HepG2 (cell line): ENCODE measurements at regions not wholly inside any gene's neighbourhood (a gene's known extent, or its start where the extent isn't known, plus 50 kb on each side); places are given as distances from the start of the nearest gene placed in this dataset.

Experiments used
- AFF4 ChIP-seq: sonication (generic); formaldehyde crosslinking; IDR thresholded peaks from 2 replicates; pipeline ENCODE4 v1.4.0; 2020; ENCODE audit warnings: missing genetic modification reagents
- CBX2 ChIP-seq, 2 experiments: fragments of 200-600 bp in 1 of 2; sonication (generic); formaldehyde crosslinking in 1 of 2; IDR thresholded peaks; 2 replicates each; pipeline versions ENCODE4 v1.7.0 to v1.8.1; 2018 to 2022; ENCODE audit warnings: low read depth in 2 of 2, low read length in 1 of 2, mild to moderate bottlenecking in 1 of 2, missing genetic modification reagents in 1 of 2
- PAXIP1 ChIP-seq: sonication (generic); formaldehyde crosslinking; conservative IDR thresholded peaks from 2 replicates; pipeline ENCODE4 v1.4.0; 2020; ENCODE audit warnings: mild to moderate bottlenecking, missing genetic modification reagents, moderate library complexity
- SIN3B ChIP-seq: fragments of 150-350 bp; IDR thresholded peaks from 2 replicates; pipeline ENCODE4 v1.6.1; 2014; ENCODE audit warnings: low read length
- SMC3 ChIP-seq: IDR thresholded peaks from 2 replicates; pipeline ENCODE4 v1.6.1; 2011; ENCODE audit warnings: low read length, improper control_type of control experiment
- TGIF2 ChIP-seq: IDR thresholded peaks from 2 replicates; pipeline ENCODE4 v1.6.1; 2016; ENCODE audit warnings: control low read depth, missing compliant biosample characterization
- ZNF337 ChIP-seq: sonication (generic); formaldehyde crosslinking; IDR thresholded peaks from 2 replicates; pipeline ENCODE4 v1.5.1; 2020; ENCODE audit warnings: missing genetic modification reagents, low read depth, mild to moderate bottlenecking, borderline replicate concordance
- ZNF563 ChIP-seq: sonication (generic); formaldehyde crosslinking; IDR thresholded peaks from 2 replicates; pipeline ENCODE4 v1.8.0; 2022; ENCODE audit warnings: mild to moderate bottlenecking, moderate library complexity, missing genetic modification reagents
- ZNF790 ChIP-seq: sonication (generic); formaldehyde crosslinking; IDR thresholded peaks from 2 replicates; pipeline ENCODE4 v1.8.0; 2022; ENCODE audit warnings: missing genetic modification reagents, mild to moderate bottlenecking, borderline replicate concordance
- ZNF891 ChIP-seq: sonication (generic); formaldehyde crosslinking; IDR thresholded peaks from 2 replicates; pipeline ENCODE4 v1.5.0; 2020; ENCODE audit warnings: mild to moderate bottlenecking, missing genetic modification reagents
- ZZZ3 ChIP-seq: sonication (generic); formaldehyde crosslinking; IDR thresholded peaks from 2 replicates; pipeline ENCODE4 v1.4.0; 2020; ENCODE audit warnings: missing genetic modification reagents, mild to moderate bottlenecking, borderline replicate concordance

GRCh38 chr6:62623846-62624532 is 338.0 kb upstream of the KHDRBS2 start (continued):
- TF ChIP-seq PAXIP1 (no peak), TGIF2 (CRISPR knock-in tag) (no peak), ZNF337 (CRISPR knock-in tag) (no peak), SIN3B (no peak), CBX2 (IDR thresholded peaks at IDR 0.05; ENCODE audit: low read depth, low read length) (no peak), CBX2 (CRISPR knock-in tag; IDR thresholded peaks at IDR 0.05; ENCODE audit: low read depth) (no peak), ZNF563 (CRISPR knock-in tag) (no peak), SMC3 (no peak), ZZZ3 (CRISPR knock-in tag) (no peak), ZNF790 (CRISPR knock-in tag) (no peak), AFF4 (no peak), ZNF891 (CRISPR knock-in tag) (no peak)
